ENCODE measurements at regions not wholly inside any gene's neighbourhood (a gene's known extent, or its start where the extent isn't known, plus 50 kb on each side); places are given as distances from the start of the nearest gene placed in this dataset.
"Not testable (repeated sequence)": the region's sequence is repeated elsewhere in the genome, so short reads cannot be mapped to it uniquely, and the experiment has no call there.

DNA sequence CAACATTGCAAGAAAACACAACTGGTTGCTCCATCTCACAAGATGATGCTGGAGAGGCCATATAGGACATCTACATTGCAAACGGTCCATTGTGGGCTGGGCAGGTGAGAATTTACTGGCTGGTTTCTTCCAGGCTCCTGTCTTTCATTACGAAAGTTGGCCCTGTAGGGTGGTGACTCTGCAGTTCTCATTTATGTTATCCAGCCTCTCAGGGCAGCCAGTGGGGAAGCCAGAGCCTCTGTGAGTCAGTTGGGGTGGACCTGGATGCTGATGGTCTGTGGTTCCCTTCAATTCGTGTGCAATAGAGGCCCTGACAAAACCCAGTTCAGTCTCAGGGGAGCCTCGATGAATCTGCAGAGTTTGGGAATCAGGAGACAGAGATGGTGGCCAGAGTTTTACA, 341.0 kb upstream of the CCL2 start:
- Histone ChIP-seq H3K27me3 (no peaks in the 10 kb centered on the region), H3K4me1 (no peaks in the 10 kb centered on the region), H3K36me3 (no peaks in the 10 kb centered on the region), H3K27ac (no peak overlapping the region), H3K4me3 (no peak overlapping the region), H3K9me3 (no peaks in the 10 kb centered on the region)
- DNase-seq (ENCODE audit: low spot score) = no peak
- TF ChIP-seq, protein P1, sequence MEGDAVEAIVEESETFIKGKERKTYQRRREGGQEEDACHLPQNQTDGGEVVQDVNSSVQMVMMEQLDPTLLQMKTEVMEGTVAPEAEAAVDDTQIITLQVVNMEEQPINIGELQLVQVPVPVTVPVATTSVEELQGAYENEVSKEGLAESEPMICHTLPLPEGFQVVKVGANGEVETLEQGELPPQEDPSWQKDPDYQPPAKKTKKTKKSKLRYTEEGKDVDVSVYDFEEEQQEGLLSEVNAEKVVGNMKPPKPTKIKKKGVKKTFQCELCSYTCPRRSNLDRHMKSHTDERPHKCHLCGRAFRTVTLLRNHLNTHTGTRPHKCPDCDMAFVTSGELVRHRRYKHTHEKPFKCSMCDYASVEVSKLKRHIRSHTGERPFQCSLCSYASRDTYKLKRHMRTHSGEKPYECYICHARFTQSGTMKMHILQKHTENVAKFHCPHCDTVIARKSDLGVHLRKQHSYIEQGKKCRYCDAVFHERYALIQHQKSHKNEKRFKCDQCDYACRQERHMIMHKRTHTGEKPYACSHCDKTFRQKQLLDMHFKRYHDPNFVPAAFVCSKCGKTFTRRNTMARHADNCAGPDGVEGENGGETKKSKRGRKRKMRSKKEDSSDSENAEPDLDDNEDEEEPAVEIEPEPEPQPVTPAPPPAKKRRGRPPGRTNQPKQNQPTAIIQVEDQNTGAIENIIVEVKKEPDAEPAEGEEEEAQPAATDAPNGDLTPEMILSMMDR (IDR thresholded peaks at IDR 0.05) = no peak

DNA sequence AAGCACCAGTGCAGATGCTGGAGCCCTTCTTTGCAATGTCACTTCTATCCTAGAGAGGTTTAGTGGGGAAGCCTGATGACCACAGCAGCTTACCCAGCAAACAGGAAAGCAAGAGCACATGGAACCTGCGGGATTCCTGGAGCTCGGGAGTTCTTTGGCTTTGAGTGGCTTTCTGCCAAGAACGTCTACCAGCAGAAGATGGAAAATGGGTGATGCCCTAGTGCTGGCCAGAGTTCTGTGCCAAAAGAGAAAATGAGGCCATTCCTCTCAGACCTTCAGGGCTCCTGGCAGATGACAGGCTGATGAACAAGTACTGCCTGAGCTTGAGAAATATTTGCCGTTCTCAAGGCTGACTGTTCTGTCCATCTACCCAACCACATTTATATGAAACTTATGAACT, 332.1 kb upstream of the CCL2 start:
- TF ChIP-seq, protein P1 (IDR thresholded peaks at IDR 0.05) = no peak
- no peak overlapping the region for H3K4me3 ChIP-seq
- no peaks in the 10 kb centered on the region for H3K27me3 ChIP-seq
- no peak for DNase-seq (ENCODE audit: low spot score)
- no peaks in the 10 kb centered on the region for H3K4me1 ChIP-seq
- no peaks in the 10 kb centered on the region for H3K36me3 ChIP-seq
- H3K9me3 ChIP-seq = no peaks in the 10 kb centered on the region
- no peak overlapping the region for H3K27ac ChIP-seq

DNA sequence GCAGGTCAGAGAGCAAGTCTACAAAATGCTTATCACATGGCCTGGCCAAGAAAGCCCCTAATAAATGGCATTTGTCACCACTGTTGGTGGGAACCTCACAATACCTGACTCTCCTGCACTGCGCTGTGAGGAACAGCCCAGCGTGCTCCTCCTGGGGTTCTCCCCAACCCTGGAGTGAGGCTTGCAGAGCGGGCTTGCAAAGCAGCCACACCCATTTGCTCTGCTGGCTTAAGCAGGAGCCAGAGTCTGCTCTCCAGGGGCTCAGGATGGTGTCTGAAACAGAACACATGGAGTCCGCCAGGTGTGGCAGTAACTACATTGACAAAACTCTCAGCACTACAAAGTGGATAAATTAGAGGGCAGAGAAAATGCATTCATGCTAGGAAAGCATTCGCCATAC, 331.0 kb upstream of the CCL2 start:
- TF ChIP-seq, protein P1 (IDR thresholded peaks at IDR 0.05) = no peak
- H3K4me1 ChIP-seq = no peaks in the 10 kb centered on the region
- no peak for DNase-seq (ENCODE audit: low spot score)
- no peaks in the 10 kb centered on the region for H3K36me3 ChIP-seq
- no peak overlapping the region for H3K27ac ChIP-seq
- H3K9me3 ChIP-seq = no peaks in the 10 kb centered on the region
- H3K4me3 ChIP-seq = no peak overlapping the region
- no peaks in the 10 kb centered on the region for H3K27me3 ChIP-seq

DNA sequence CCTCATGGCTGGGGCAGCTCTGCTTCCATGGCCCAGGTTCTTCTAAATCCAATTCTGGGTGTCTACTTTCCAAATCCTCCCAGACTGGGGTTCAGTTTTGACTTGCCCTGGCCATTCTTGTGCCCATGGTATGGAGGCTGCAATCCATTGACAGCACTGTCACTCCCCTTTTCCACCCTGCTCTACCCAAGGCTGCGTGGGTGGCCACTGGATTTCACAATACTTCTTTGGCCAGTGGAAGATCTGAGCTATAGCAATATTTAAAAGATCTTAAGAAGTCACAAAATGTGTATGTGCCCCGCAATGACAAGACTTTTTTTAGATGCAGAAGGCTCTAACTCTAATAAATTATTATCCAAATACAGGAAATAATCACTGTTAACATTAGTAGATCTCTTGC, 329.4 kb upstream of the CCL2 start:
- Histone ChIP-seq H3K4me1 (no peaks in the 10 kb centered on the region), H3K27me3 (no peaks in the 10 kb centered on the region), H3K9me3 (no peaks in the 10 kb centered on the region), H3K36me3 (no peaks in the 10 kb centered on the region), H3K4me3 (no peak overlapping the region), H3K27ac (no peak overlapping the region)
- TF ChIP-seq, protein P1 (IDR thresholded peaks at IDR 0.05) = no peak
- DNase-seq (ENCODE audit: low spot score) = no peak

DNA sequence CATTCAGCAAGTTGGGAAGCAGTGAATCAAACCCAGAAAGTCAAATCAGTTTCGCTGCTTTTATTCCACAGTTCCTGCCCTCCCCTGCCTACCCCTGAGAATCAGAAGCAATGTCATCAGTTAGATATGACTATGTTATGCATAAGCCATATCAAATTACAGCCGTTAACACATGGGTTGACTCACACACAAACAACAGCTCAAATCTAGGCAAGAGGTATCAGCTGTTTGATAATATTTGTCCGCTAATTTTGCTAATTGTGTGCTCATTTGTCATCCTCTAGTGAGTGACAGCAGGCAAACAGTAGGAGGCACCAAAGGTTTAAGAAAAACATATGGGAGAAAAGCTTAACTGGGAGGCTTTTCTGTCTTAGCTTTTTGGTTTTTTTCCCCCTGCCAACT, 327.4 kb upstream of the CCL2 start:
- H3K27me3 ChIP-seq = no peaks in the 10 kb centered on the region
- TF ChIP-seq, protein P1 (IDR thresholded peaks at IDR 0.05) = peak in 1 of 2 donors; percentile 58
- DNase-seq (ENCODE audit: low spot score) = no peak
- H3K27ac ChIP-seq = no peak overlapping the region
- no peaks in the 10 kb centered on the region for H3K9me3 ChIP-seq
- H3K4me3 ChIP-seq = no peak overlapping the region
- H3K4me1 ChIP-seq = no peaks in the 10 kb centered on the region
- no peaks in the 10 kb centered on the region for H3K36me3 ChIP-seq

DNA sequence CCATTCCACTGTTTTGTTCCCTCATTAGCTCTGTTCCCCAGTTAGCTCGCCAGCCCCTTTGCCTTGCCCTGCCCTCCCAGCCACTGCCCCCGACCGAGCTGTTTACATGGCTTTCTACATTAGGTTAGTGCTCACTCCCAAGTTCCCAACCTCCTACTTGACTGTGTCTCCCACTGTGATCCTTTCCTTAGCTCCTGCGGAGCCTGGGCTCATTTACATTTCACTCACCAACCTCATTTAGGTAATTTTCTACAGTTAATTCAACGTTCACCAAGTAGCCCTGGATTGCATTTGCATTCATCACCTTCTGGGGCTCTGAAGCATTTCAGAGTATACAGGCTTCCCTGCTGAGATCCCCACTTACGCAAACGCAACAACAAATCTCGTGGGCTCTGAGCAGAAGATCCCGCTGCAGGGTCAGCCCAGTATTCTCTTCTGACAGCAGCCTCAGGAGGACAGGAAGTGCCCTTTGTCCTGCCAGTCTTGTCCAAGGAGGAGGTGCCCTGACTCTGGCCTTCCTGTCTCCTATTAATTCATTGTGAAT, 325.8 kb upstream of the CCL2 start:
- no peaks in the 10 kb centered on the region for H3K27me3 ChIP-seq
- H3K4me3 ChIP-seq = no peak overlapping the region
- no peaks in the 10 kb centered on the region for H3K9me3 ChIP-seq
- no peaks in the 10 kb centered on the region for H3K36me3 ChIP-seq
- no peaks in the 10 kb centered on the region for H3K4me1 ChIP-seq
- no peak for DNase-seq (ENCODE audit: low spot score)
- TF ChIP-seq, protein P1 (IDR thresholded peaks at IDR 0.05) = no peak
- no peak overlapping the region for H3K27ac ChIP-seq

DNA sequence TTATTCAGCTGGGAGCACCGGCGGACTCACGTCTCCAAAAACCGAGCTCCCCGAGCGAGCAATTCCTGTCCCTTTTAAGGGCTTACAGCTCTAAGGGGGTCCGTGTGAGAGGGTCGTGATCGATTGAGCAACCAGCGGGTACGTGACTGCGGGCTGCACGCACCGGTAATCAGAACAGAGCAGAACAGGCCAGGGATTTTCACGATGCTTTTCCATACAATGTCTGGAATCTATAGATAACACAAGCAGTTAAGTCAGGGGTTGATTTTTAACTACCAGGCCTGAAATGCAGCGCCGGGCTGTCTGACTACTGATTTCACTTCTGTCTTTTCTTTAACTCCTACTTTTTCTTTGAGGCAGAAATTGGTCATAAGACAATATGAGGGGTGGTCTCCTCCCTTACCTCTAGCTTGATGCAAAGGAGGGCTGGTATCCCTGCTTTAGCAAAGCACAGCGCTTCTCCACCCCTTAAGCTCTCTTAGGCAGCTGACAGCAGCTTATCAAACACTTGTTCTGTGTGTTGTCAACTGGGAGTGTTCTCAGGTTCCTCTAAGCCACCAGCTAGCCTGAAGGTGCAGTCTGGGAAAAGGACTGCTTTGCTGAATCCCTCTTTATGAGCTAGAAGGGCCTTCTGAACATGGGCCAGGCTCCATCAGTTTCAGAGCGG, 323.8 kb upstream of the CCL2 start:
- not testable (repeated sequence) for H3K9me3 ChIP-seq; H3K4me1 ChIP-seq; H3K36me3 ChIP-seq; H3K4me3 ChIP-seq; H3K27ac ChIP-seq; DNase-seq (ENCODE audit: low spot score); H3K27me3 ChIP-seq
